ENCODE measurements at regions not wholly inside any gene's neighbourhood (a gene's known extent, or its start where the extent isn't known, plus 50 kb on each side); places are given as distances from the start of the nearest gene placed in this dataset.

DNA sequence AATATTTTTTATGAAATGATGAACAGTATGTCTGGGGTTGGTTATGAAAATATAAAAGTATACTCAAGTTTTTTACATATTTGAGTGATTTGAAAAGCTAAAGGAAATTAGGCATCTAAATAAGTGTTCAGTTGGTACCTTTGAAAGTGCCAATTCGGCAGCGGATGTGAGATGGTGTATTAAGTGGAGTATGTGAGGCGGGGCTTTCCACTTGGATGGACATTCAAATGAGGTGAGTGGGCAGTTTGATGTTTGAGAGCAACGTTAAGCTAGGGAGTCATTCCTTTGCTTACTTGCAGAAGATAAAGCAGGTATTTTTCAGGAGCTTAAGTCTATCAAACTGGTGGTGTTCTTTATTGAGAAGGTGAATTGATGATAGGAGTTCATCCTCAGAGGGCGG, 189.0 kb upstream of the GOLIM4 start:
- H3K27me3 Mint-ChIP-seq (ENCODE audit: insufficient read depth) = no peaks in the 10 kb centered on the region
- DNase-seq = no peak
- 91 to 93% methylated on average over 4 to 5 of the region's 5 CpGs for WGBS, 2 experiments (ENCODE audit: insufficient coverage in 1 of 2, insufficient read length in 1 of 2)
- Histone ChIP-seq H3K4me3 (ENCODE audit: low read length) (no peak overlapping the region), H3K27me3 (ENCODE audit: control insufficient read depth, insufficient read depth, low read length, poor library complexity, severe bottlenecking) (no peaks in the 10 kb centered on the region), H3K4me1 (ENCODE audit: control insufficient read depth, insufficient read depth, low read length) (peaks cover 8% of the 10 kb centered on the region), H3K9me3 (ENCODE audit: control insufficient read depth, low read length) (no peaks in the 10 kb centered on the region), H3K36me3 (ENCODE audit: control insufficient read depth, insufficient read depth, low read length) (no peaks in the 10 kb centered on the region), H3K27ac (ENCODE audit: low read depth, low read length) (no peak overlapping the region), H3K9ac (ENCODE audit: extremely low read depth, low read length, poor library complexity, severe bottlenecking) (no peak overlapping the region)
- H3K9me3 Mint-ChIP-seq = no peaks in the 10 kb centered on the region
- H3K4me3 Mint-ChIP-seq = no peak overlapping the region
- H3K27ac Mint-ChIP-seq = no peak overlapping the region
- H3K4me1 Mint-ChIP-seq = peaks cover 18% of the 10 kb centered on the region
- TF ChIP-seq, protein P1, sequence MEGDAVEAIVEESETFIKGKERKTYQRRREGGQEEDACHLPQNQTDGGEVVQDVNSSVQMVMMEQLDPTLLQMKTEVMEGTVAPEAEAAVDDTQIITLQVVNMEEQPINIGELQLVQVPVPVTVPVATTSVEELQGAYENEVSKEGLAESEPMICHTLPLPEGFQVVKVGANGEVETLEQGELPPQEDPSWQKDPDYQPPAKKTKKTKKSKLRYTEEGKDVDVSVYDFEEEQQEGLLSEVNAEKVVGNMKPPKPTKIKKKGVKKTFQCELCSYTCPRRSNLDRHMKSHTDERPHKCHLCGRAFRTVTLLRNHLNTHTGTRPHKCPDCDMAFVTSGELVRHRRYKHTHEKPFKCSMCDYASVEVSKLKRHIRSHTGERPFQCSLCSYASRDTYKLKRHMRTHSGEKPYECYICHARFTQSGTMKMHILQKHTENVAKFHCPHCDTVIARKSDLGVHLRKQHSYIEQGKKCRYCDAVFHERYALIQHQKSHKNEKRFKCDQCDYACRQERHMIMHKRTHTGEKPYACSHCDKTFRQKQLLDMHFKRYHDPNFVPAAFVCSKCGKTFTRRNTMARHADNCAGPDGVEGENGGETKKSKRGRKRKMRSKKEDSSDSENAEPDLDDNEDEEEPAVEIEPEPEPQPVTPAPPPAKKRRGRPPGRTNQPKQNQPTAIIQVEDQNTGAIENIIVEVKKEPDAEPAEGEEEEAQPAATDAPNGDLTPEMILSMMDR (conservative IDR thresholded peaks at IDR 0.05) = no peak
- H3K36me3 Mint-ChIP-seq (ENCODE audit: low read depth) = no peaks in the 10 kb centered on the region

- H3K27ac ChIP-seq (ENCODE audit: low read depth, low read length) = no peak overlapping the region
- H3K27me3 Mint-ChIP-seq (ENCODE audit: insufficient read depth) = no peaks in the 10 kb centered on the region
- no peaks in the 10 kb centered on the region for H3K9me3 Mint-ChIP-seq
- H3K36me3 ChIP-seq (ENCODE audit: control insufficient read depth, insufficient read depth, low read length) = no peaks in the 10 kb centered on the region
- H3K27me3 ChIP-seq (ENCODE audit: control insufficient read depth, insufficient read depth, low read length, poor library complexity, severe bottlenecking) = no peaks in the 10 kb centered on the region
- no peaks in the 10 kb centered on the region for H3K36me3 Mint-ChIP-seq (ENCODE audit: low read depth)
- H3K9me3 ChIP-seq (ENCODE audit: control insufficient read depth, low read length) = no peaks in the 10 kb centered on the region
- DNase-seq = no peak
- 20 to 66% methylated on average over 1 to 3 of the region's 3 CpGs for WGBS, 2 experiments (ENCODE audit: insufficient coverage in 1 of 2, insufficient read length in 1 of 2)
- TF ChIP-seq, protein P1 (conservative IDR thresholded peaks at IDR 0.05) = no peak
- H3K27ac Mint-ChIP-seq = no peak overlapping the region
- H3K4me3 Mint-ChIP-seq = no peak overlapping the region
- H3K4me1 Mint-ChIP-seq = peaks cover 11% of the 10 kb centered on the region
- peaks cover 4% of the 10 kb centered on the region for H3K4me1 ChIP-seq (ENCODE audit: control insufficient read depth, insufficient read depth, low read length)
- H3K4me3 ChIP-seq (ENCODE audit: low read length) = no peak overlapping the region
- H3K9ac ChIP-seq (ENCODE audit: extremely low read depth, low read length, poor library complexity, severe bottlenecking) = no peak overlapping the region
Measured at GRCh38 chr3:168275662-168276061, 179.9 kb upstream of the GOLIM4 start.

DNA sequence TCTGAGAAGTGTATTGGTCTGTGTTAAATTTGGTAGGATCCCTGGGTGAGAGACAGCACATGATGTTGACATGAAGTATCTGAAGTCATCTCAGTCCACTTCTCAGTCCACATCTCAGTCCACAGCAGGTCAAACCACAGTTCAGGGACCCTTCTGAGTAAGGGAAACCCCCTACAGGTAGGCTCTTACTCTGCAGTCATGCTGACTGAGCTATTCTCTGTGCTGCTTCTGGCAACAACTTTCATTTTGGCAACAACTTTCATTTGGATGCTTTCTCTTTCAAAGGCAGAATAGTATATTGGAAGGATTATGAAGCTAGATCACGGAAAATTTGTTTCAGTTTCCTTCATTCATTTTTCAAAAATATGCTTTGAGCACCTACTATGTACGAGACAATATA, 178.2 kb upstream of the GOLIM4 start:
- Histone ChIP-seq H3K4me3 (ENCODE audit: low read length) (no peak overlapping the region), H3K36me3 (ENCODE audit: control insufficient read depth, insufficient read depth, low read length) (no peaks in the 10 kb centered on the region), H3K9ac (ENCODE audit: extremely low read depth, low read length, poor library complexity, severe bottlenecking) (no peak overlapping the region), H3K27me3 (ENCODE audit: control insufficient read depth, insufficient read depth, low read length, poor library complexity, severe bottlenecking) (no peaks in the 10 kb centered on the region), H3K9me3 (ENCODE audit: control insufficient read depth, low read length) (no peaks in the 10 kb centered on the region), H3K27ac (ENCODE audit: low read depth, low read length) (no peak overlapping the region), H3K4me1 (ENCODE audit: control insufficient read depth, insufficient read depth, low read length) (peaks cover 4% of the 10 kb centered on the region)
- TF ChIP-seq, protein P1 (conservative IDR thresholded peaks at IDR 0.05) = peak; percentile 58
- H3K4me3 Mint-ChIP-seq = no peak overlapping the region
- no peaks in the 10 kb centered on the region for H3K36me3 Mint-ChIP-seq (ENCODE audit: low read depth)
- no peak overlapping the region for H3K27ac Mint-ChIP-seq
- H3K9me3 Mint-ChIP-seq = no peaks in the 10 kb centered on the region
- 80 to 83% methylated on average over 1 to 2 of the region's 2 CpGs for WGBS, 2 experiments (ENCODE audit: insufficient coverage in 1 of 2, insufficient read length in 1 of 2)
- peaks cover 6% of the 10 kb centered on the region for H3K4me1 Mint-ChIP-seq
- no peak for DNase-seq
- H3K27me3 Mint-ChIP-seq (ENCODE audit: insufficient read depth) = no peaks in the 10 kb centered on the region

Measured in endodermal cell (in vitro differentiated cells).